HG03095 (cell line): ENCODE measurements at regions not wholly inside any gene's neighbourhood (a gene's known extent, or its start where the extent isn't known, plus 50 kb on each side); places are given as distances from the start of the nearest gene placed in this dataset.

Experiments used
- ATAC-seq: cut with Tn5 transposase; IDR thresholded peaks from one replicate; pipeline ENCODE4 v1.9.1; 2021; ENCODE audit warnings: moderate library complexity; ENCODE audit not compliant: unreplicated experiment

DNA sequence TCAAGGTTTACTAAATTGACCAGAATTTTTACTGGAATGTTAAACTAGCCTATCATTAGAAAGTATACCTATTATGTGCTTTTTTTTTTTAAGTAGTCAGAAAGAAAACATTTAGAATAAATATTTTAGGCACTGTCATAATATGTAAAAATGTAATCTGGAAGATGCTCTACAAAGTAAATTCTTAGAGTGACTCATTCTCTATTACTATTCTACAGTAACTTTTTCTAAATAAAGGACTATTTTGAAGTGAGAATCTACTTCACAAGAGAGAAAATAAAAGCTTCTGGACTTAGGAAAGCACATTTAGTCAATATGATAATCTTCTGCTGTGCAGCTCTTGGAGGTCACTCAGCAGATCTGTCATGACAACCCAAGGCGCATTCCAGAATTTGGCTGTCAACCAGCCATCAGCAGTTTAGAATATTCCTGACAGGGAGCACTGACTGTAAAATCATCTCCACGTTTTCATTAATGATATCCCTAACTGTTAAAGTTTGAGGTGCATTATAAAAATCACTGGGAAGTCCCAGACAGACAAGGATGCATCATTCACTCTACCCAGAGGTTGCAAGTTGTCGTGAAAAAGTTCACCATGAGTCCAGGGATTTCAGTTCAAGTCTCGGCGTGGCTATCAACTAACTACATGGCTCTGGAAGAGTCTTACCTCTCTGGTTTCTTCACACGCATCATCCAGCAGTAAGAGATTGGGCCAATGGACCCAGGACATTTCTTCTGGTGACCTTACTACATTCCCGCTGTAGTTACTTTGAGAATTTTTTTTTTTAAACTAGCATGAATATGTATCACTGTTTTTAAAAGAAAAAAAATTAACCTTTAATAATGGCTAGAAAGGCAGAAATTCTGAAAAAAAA is 374.9 kb downstream of the GJA1 start:
- ATAC-seq, result no peak

DNA sequence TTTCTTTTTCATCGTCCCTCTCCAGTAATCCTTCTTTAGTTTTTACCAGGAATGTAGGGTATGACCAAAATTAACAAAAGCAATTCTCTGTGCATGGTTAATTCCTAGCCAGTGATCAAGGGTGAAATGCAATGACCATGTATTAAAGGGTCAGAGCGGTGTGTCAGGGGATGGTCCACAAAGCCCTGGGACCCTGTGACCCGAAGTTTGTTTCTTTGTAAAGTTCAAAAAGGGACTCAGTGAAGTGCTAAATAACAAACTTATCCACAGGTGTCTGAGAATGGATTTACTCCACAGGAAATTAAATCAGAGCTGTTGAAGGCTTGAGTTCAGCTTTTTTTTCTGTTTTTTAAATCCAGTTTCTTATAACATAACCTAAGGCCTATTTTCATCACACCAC is 375.7 kb downstream of the GJA1 start:
- no peak for ATAC-seq

DNA sequence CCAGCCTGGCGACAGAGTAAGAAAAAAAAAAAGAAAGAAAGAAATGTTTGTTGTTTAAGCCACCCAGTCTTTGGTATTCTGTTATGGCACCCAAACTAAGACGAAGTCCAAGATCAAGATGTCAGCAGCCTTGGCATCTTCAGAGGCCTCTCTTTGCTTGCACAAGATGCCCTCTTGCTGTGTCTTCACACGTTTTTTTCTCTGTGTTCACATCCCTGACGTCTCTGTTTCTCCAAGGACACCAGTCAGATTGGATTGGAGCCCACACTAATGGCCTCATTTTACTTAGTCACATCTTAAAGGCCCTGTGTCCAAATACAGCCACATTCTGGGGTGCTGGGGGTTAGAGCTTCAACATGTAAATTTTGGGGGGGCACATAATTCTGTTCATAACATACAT is 380.9 kb downstream of the GJA1 start:
- ATAC-seq, result no peak

DNA sequence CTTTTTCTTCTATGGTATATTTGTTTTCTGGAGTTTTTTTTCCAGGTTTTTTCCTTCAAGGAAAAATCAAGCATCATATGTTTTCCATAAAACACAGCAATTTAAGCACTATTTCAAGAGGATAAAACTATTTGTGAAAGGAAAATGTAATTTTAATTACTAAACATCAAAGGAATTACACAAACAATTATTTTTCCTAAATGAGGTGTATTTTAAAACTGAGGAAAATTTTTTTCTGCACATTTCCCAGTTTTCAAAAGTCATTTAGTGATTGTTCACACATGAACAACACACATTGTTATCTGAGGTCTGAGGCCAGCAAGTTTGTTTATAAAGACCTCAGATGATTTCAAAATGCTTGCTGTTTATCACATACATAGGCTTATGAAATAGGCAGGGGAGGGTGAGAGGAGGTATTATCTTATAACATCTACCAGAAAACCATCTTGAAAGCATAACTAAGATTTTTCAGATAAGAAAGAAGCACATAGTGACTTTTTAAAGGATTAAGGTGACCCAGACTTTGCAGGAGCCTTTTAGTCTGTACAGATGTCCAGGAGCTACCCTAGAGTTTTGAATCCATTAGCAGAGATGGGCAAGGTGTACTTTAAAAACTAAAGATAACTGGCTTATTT is 381.6 kb downstream of the GJA1 start:
- ATAC-seq, result no peak

DNA sequence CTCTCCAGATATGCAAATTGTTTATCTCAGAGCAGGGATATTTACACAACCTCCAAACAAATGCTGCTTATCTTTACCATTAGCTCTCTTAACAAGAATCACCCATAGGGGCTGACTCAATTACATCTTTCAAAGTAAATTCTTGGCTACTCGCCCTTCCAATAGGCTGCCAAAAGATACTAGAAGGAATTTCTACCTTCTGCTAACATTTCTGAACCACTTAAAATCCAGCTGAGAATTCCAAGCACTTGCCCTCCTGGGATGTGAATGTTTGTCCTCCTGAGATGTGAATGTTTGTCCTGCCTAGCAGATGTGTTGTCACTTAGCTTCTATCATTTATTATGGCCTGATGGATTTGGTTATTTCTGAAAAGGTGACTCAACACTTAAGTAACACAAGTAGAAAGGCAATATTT is 388.0 kb downstream of the GJA1 start:
- no peak for ATAC-seq

- no peak for ATAC-seq
Observed at GRCh38 chr6:121826156-121826810, 390.8 kb downstream of the GJA1 start.

DNA sequence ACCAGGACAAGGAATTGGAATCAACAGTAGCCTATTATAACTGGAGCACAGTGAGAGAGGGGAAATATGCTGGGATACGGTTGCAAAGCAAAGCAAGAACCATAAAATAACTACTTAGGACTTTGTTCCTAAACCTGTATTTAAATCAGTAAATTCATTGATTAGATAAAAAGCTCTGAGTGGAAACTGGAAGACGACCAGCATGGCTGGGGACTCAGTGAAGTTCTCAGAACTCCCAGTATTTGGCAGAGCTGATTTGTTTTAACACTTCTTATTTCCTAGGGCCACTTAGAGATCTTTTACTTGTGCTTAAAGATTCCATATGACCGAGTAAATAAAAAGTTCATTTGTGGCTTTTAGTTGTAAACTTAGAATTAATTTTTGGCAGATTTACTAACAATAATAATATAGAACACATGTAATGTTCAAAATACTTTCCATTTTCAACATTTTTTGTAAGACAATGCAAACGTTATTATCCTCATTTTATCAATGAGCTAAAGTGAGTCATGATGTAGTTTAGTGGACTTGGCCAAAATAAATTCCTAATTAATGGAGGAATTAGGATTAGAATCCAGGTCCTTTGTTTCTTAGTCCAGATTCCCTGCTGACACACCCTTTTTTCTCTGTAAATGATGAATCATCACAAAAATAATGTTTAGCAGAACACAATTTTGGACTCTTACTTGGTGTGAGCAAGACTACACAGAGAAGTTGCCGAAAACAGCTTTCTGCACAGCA is 392.9 kb downstream of the GJA1 start:
- ATAC-seq, result no peak

DNA sequence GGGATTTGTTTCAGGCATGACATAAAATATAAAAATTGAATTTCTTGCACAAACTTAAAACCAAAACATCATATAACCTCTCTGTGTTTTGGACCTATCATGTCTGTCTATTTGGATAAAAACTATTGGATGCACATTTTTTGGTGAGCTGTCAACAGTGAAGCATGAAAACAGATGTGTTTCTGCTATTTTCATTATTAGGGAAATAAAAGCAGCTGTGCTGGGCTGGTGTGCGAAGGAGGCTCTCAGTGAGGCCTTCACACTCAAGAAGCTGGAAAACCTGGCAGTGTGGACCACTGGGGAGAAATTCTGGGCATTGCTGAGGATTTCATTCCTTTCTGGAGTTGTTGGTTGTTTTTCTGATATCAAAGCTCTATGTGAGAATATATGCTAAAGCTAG is 395.3 kb downstream of the GJA1 start:
- ATAC-seq, result no peak

GRCh38 chr6:121835662-121836061 is 400.2 kb downstream of the GJA1 start:
- no peak for ATAC-seq

GRCh38 chr6:121837545-121838229 is 402.2 kb downstream of the GJA1 start:
- ATAC-seq, result no peak

GRCh38 chr6:121838842-121839241 is 403.4 kb downstream of the GJA1 start:
- ATAC-seq, result no peak

- ATAC-seq, result no peak
Observed at GRCh38 chr6:121839896-121840295, 404.4 kb downstream of the GJA1 start.

DNA sequence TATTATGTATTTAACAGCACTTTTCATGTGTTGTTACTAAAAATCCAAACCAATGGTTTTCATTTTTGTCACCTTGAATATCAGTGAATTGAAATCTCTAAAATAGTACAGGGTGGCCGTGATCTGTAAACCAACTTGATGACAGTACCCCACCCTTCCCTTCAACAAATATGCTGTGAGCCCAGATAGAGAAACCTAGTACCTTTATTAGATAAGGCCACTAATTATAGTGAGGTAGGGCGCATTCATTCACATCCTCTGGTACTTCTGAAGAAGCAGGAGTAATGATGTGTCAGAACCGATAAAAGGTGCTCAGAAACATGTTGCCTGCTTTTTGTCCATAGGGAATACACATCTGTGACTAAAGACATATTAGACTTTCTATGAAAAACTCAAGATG is 409.5 kb downstream of the GJA1 start:
- ATAC-seq, result no peak

DNA sequence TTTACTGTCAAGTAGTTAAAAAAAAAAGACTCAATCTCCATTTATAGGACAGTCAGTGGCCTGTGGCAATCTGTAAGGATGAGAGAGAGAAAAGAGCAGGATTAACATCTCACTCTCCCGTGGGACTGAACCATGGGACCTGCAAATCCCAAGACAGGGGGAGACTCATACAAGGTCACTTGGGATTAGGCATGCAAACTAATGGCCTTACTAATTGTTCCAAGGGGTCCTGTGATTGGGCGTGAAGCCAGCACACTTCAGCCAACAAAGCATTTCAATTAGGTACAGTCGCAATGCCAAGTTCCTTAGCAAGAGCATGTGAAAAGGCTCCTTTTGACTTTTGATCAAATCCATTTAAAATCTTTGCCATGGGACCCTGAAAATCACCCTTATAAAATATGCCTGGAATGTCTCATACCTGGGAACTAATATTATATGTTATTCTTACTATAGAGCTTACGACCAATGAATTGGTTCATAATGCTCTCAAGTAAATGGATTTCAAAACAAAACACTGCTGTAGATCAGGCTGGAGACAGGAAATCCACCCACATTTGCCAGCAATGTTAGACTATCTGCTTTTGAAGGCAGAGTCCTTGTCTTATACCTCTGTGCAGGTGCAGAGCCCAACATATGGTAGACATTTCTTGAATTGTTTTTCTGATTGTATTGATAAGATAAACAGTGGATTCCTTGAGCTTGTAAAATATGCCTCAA is 412.5 kb downstream of the GJA1 start:
- ATAC-seq, result no peak

DNA sequence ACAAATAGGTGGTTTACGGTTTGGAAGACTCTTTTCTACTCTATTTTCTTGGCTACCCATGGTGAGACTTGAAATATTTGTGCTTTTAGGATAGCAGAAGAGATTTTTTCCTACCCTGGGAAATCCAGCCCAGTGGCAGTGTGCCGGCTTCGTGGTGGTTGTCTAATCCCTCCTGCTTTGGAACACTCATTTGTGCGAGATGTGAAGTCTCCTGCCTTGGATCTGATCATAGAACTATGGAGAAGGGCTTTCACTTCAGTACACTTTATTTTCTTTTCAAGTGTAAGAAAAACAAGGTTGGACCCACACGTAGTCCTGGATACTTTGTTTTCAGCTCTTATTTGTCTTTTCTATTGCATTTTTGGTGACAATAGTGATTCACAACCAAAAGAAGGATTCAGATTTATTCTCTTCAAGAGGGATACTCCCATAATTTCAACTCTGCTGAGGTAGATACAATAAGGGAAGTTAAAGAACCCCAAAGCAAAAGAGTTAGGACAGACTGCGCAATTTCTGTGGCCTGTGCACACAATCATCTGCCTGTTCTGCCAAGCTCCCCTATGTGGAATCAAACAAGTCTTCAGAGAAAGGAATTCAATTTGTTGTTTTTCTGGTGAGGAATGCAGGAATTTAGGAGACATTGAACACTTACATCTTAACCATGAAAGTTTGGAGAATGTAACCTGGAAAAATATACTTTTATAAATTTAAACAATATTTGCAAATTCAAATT is 413.2 kb downstream of the GJA1 start:
- no peak for ATAC-seq

GRCh38 chr6:121849477-121849876 is 414.0 kb downstream of the GJA1 start:
- peak; percentile 85 for ATAC-seq

- no peak for ATAC-seq
Observed at GRCh38 chr6:121851056-121851455, 415.6 kb downstream of the GJA1 start.

GRCh38 chr6:121853686-121854085 is 418.2 kb downstream of the GJA1 start:
- no peak for ATAC-seq

GRCh38 chr6:121855521-121855920 is 420.1 kb downstream of the GJA1 start:
- ATAC-seq, result no peak
